ENCODE measurements at regions not wholly inside any gene's neighbourhood (a gene's known extent, or its start where the extent isn't known, plus 50 kb on each side); places are given as distances from the start of the nearest gene placed in this dataset.

GRCh38 chr1:84077476-84078107 lies 66.5 kb upstream of the PRKACB start:
- Histone ChIP-seq H3K27ac (ENCODE audit: low read depth in 1 of 2, low read length in 2 of 2) (peak overlapping the region; percentile 92 to 95), H3K27me3 (ENCODE audit: control insufficient read depth in 1 of 2, insufficient read depth in 2 of 2, low read length in 1 of 2) (no peaks in the 10 kb centered on the region), H3K4me1 (ENCODE audit: control insufficient read depth in 1 of 2, insufficient read depth in 2 of 2, low read length in 2 of 2) (peaks cover 0 to 2% of the 10 kb centered on the region in 2 donors), H3K36me3 (ENCODE audit: control insufficient read depth in 1 of 2, insufficient read depth in 2 of 2, low read length in 1 of 2) (no peaks in the 10 kb centered on the region), H3K4me3 (ENCODE audit: low read length in 2 of 2) (peak overlapping the region; percentile 91 to 98), H3K9me3 (ENCODE audit: control insufficient read depth, low read length) (no peaks in the 10 kb centered on the region)
- intact Hi-C loops (cut with DNase I): loop anchor here (5.0 kb wide), 2 partner anchors 75 to 145 kb away; no protein-coding TSS in a partner anchor
- 0% methylated on average over 58 to 71 of the region's 71 CpGs for WGBS, 2 donors
- peak; percentile 98 for ATAC-seq (ENCODE audit: low FRiP score)
- DNase-seq: peak; percentile 76 to 92

GRCh38 chr1:84073266-84073665 lies 70.8 kb upstream of the PRKACB start:
- H3K27me3 ChIP-seq (ENCODE audit: control insufficient read depth in 1 of 2, insufficient read depth in 2 of 2, low read length in 1 of 2): no peaks in the 10 kb centered on the region
- H3K4me1 ChIP-seq (ENCODE audit: control insufficient read depth in 1 of 2, insufficient read depth in 2 of 2, low read length in 2 of 2): peaks cover 0 to 2% of the 10 kb centered on the region in 2 donors
- no peak overlapping the region for H3K4me3 ChIP-seq (ENCODE audit: low read length in 2 of 2)
- no peaks in the 10 kb centered on the region for H3K9me3 ChIP-seq (ENCODE audit: control insufficient read depth, low read length)
- ATAC-seq (ENCODE audit: low FRiP score) (no peak), DNase-seq (no peak)
- no peak overlapping the region for H3K27ac ChIP-seq (ENCODE audit: low read depth in 1 of 2, low read length in 2 of 2)
- H3K36me3 ChIP-seq (ENCODE audit: control insufficient read depth in 1 of 2, insufficient read depth in 2 of 2, low read length in 1 of 2): no peaks in the 10 kb centered on the region
- intact Hi-C loops (cut with DNase I): no loop called here
- 72 to 79% methylated on average over 3 of the region's 3 CpGs for WGBS, 2 donors

- H3K4me1 ChIP-seq (ENCODE audit: control insufficient read depth in 1 of 2, insufficient read depth in 2 of 2, low read length in 2 of 2): no peaks in the 10 kb centered on the region
- 95 to 98% methylated on average over 2 of the region's 2 CpGs for WGBS, 2 donors
- ATAC-seq (ENCODE audit: low FRiP score): no peak
- no peak overlapping the region for H3K4me3 ChIP-seq (ENCODE audit: low read length in 2 of 2)
- no peaks in the 10 kb centered on the region for H3K27me3 ChIP-seq (ENCODE audit: control insufficient read depth in 1 of 2, insufficient read depth in 2 of 2, low read length in 1 of 2)
- no peak for DNase-seq
- no peak overlapping the region for H3K27ac ChIP-seq (ENCODE audit: low read depth in 1 of 2, low read length in 2 of 2)
- no peaks in the 10 kb centered on the region for H3K36me3 ChIP-seq (ENCODE audit: control insufficient read depth in 1 of 2, insufficient read depth in 2 of 2, low read length in 1 of 2)
- intact Hi-C loops (cut with DNase I): no loop called here
- no peaks in the 10 kb centered on the region for H3K9me3 ChIP-seq (ENCODE audit: control insufficient read depth, low read length)
These were observed 70.4 kb upstream of the TTLL7 start for GRCh38 chr1:84069236-84069845.

GRCh38 chr1:84062496-84062895 lies 63.6 kb upstream of the TTLL7 start:
- Histone ChIP-seq H3K27me3 (ENCODE audit: control insufficient read depth in 1 of 2, insufficient read depth in 2 of 2, low read length in 1 of 2) (no peaks in the 10 kb centered on the region), H3K36me3 (ENCODE audit: control insufficient read depth in 1 of 2, insufficient read depth in 2 of 2, low read length in 1 of 2) (no peaks in the 10 kb centered on the region), H3K4me3 (ENCODE audit: low read length in 2 of 2) (no peak overlapping the region), H3K27ac (ENCODE audit: low read depth in 1 of 2, low read length in 2 of 2) (no peak overlapping the region), H3K4me1 (ENCODE audit: control insufficient read depth in 1 of 2, insufficient read depth in 2 of 2, low read length in 2 of 2) (no peaks in the 10 kb centered on the region), H3K9me3 (ENCODE audit: control insufficient read depth, low read length) (no peaks in the 10 kb centered on the region)
- ATAC-seq (ENCODE audit: low FRiP score) (no peak), DNase-seq (no peak)
- 79 to 93% methylated on average over 1 of the region's 1 CpG for WGBS, 2 donors
- intact Hi-C loops (cut with DNase I): no loop called here

- Histone ChIP-seq H3K9me3 (ENCODE audit: control insufficient read depth, low read length) (no peaks in the 10 kb centered on the region), H3K36me3 (ENCODE audit: control insufficient read depth in 1 of 2, insufficient read depth in 2 of 2, low read length in 1 of 2) (no peaks in the 10 kb centered on the region), H3K27ac (ENCODE audit: low read depth in 1 of 2, low read length in 2 of 2) (no peak overlapping the region), H3K27me3 (ENCODE audit: control insufficient read depth in 1 of 2, insufficient read depth in 2 of 2, low read length in 1 of 2) (no peaks in the 10 kb centered on the region), H3K4me3 (ENCODE audit: low read length in 2 of 2) (no peak overlapping the region), H3K4me1 (ENCODE audit: control insufficient read depth in 1 of 2, insufficient read depth in 2 of 2, low read length in 2 of 2) (no peaks in the 10 kb centered on the region)
- intact Hi-C loops (cut with DNase I): no loop called here
- DNase-seq: no peak
- 87 to 91% methylated on average over 2 of the region's 2 CpGs for WGBS, 2 donors
- ATAC-seq (ENCODE audit: low FRiP score): no peak
These were observed 62.4 kb upstream of the TTLL7 start for GRCh38 chr1:84061336-84061735.

GRCh38 chr1:84060781-84061180 lies 61.8 kb upstream of the TTLL7 start:
- no peak overlapping the region for H3K27ac ChIP-seq (ENCODE audit: low read depth in 1 of 2, low read length in 2 of 2)
- ATAC-seq (ENCODE audit: low FRiP score) (no peak), DNase-seq (no peak)
- H3K36me3 ChIP-seq (ENCODE audit: control insufficient read depth in 1 of 2, insufficient read depth in 2 of 2, low read length in 1 of 2): no peaks in the 10 kb centered on the region
- WGBS, 2 donors: 39 to 50% methylated on average over 2 of the region's 2 CpGs
- H3K27me3 ChIP-seq (ENCODE audit: control insufficient read depth in 1 of 2, insufficient read depth in 2 of 2, low read length in 1 of 2): no peaks in the 10 kb centered on the region
- no peak overlapping the region for H3K4me3 ChIP-seq (ENCODE audit: low read length in 2 of 2)
- intact Hi-C loops (cut with DNase I): no loop called here
- no peaks in the 10 kb centered on the region for H3K4me1 ChIP-seq (ENCODE audit: control insufficient read depth in 1 of 2, insufficient read depth in 2 of 2, low read length in 2 of 2)
- H3K9me3 ChIP-seq (ENCODE audit: control insufficient read depth, low read length): no peaks in the 10 kb centered on the region

GRCh38 chr1:84048820-84049219 lies 49.9 kb upstream of the TTLL7 start:
- H3K9me3 ChIP-seq (ENCODE audit: control insufficient read depth, low read length): no peaks in the 10 kb centered on the region
- DNase-seq (no peak), ATAC-seq (ENCODE audit: low FRiP score) (no peak)
- H3K27ac ChIP-seq (ENCODE audit: low read depth in 1 of 2, low read length in 2 of 2): no peak overlapping the region
- WGBS, 2 donors: 53 to 62% methylated on average over 2 of the region's 2 CpGs
- H3K36me3 ChIP-seq (ENCODE audit: control insufficient read depth in 1 of 2, insufficient read depth in 2 of 2, low read length in 1 of 2): no peaks in the 10 kb centered on the region
- H3K4me3 ChIP-seq (ENCODE audit: low read length in 2 of 2): no peak overlapping the region
- no peaks in the 10 kb centered on the region for H3K4me1 ChIP-seq (ENCODE audit: control insufficient read depth in 1 of 2, insufficient read depth in 2 of 2, low read length in 2 of 2)
- intact Hi-C loops (cut with DNase I): no loop called here
- no peaks in the 10 kb centered on the region for H3K27me3 ChIP-seq (ENCODE audit: control insufficient read depth in 1 of 2, insufficient read depth in 2 of 2, low read length in 1 of 2)

All from aorta (tissue), 5 donors.